ENCODE measurements at regions not wholly inside any gene's neighbourhood (a gene's known extent, or its start where the extent isn't known, plus 50 kb on each side); places are given as distances from the start of the nearest gene placed in this dataset.

- TF ChIP-seq POLR2A (IDR thresholded peaks at IDR 0.05) (no peak), EP300 (IDR thresholded peaks at IDR 0.05) (no peak), POLR2AphosphoS5 (IDR thresholded peaks at IDR 0.05) (no peak)
- TF ChIP-seq, protein P1, sequence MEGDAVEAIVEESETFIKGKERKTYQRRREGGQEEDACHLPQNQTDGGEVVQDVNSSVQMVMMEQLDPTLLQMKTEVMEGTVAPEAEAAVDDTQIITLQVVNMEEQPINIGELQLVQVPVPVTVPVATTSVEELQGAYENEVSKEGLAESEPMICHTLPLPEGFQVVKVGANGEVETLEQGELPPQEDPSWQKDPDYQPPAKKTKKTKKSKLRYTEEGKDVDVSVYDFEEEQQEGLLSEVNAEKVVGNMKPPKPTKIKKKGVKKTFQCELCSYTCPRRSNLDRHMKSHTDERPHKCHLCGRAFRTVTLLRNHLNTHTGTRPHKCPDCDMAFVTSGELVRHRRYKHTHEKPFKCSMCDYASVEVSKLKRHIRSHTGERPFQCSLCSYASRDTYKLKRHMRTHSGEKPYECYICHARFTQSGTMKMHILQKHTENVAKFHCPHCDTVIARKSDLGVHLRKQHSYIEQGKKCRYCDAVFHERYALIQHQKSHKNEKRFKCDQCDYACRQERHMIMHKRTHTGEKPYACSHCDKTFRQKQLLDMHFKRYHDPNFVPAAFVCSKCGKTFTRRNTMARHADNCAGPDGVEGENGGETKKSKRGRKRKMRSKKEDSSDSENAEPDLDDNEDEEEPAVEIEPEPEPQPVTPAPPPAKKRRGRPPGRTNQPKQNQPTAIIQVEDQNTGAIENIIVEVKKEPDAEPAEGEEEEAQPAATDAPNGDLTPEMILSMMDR (IDR thresholded peaks at IDR 0.05): no peak
Measured at GRCh38 chr5:2110137-2110933, 227.6 kb upstream of the IRX4 start.

Measured in suprapubic skin (tissue), 4 donors.